Naive thymus-derived CD4-positive, alpha-beta T cell (primary cell): ENCODE measurements at regions not wholly inside any gene's neighbourhood (a gene's known extent, or its start where the extent isn't known, plus 50 kb on each side); places are given as distances from the start of the nearest gene placed in this dataset.

Experiments
- ATAC-seq: fragments of 150-1000 bp; cut with Tn5 transposase; 2 replicates; pipeline ENCODE4 v1.10.0; 2021; ENCODE audit warnings: mild to moderate bottlenecking, moderate library complexity
- CTCF ChIA-PET: fragments of 350-600 bp; sonication (Branson Sonifier 250); formaldehyde crosslinking; loops from one replicate; lab custom pipeline; 2021; ENCODE audit warnings: antibody characterized with exemption; lab: Charles Lee
- POLR2A ChIA-PET: fragments of 350-600 bp; sonication (Branson Sonifier 250); formaldehyde crosslinking; loops from one replicate; lab custom pipeline; 2021; ENCODE audit warnings: antibody characterized with exemption, inconsistent platforms; lab: Charles Lee
- DNase-seq, 9 donors: peaks; one replicate each; pipeline versions ENCODE4 v3.0.0 to v3.0.0-alpha.2; 2020 to 2022; ENCODE audit warnings: mixed read lengths in 1 of 9
- H3K27ac ChIP-seq: one replicate; pipeline ENCODE4 v1.7.0; 2013; ENCODE audit warnings: mild to moderate bottlenecking, low read depth, low read length, moderate library complexity
- H3K27me3 ChIP-seq, 2 donors: one replicate each; pipeline ENCODE4 v1.7.0; 2013; ENCODE audit warnings: low read length in 2 of 2, mild to moderate bottlenecking in 2 of 2, moderate library complexity in 2 of 2; ENCODE audit not compliant: control insufficient read depth in 2 of 2, insufficient read depth in 2 of 2
- H3K36me3 ChIP-seq, 3 experiments: 1 replicate in 2 of 3; 2 replicates in 1 of 3; pipeline ENCODE4 v1.7.0; 2013; ENCODE audit warnings: low read length in 3 of 3, mild to moderate bottlenecking in 3 of 3, moderate library complexity in 1 of 3; ENCODE audit not compliant: insufficient read depth in 3 of 3, control insufficient read depth in 2 of 3
- H3K4me1 ChIP-seq, 2 donors: one replicate each; pipeline ENCODE4 v1.7.0; 2013; ENCODE audit warnings: low read length in 2 of 2, mild to moderate bottlenecking in 2 of 2, moderate library complexity in 1 of 2; ENCODE audit not compliant: control insufficient read depth in 2 of 2, insufficient read depth in 2 of 2
- H3K4me3 ChIP-seq: 2 replicates; pipeline ENCODE4 v1.7.0; 2013; ENCODE audit warnings: mild to moderate bottlenecking, low read length
- H3K9me3 ChIP-seq, 3 experiments: 1 replicate in 2 of 3; 2 replicates in 1 of 3; pipeline ENCODE4 v1.7.0; 2013; ENCODE audit warnings: low read length in 3 of 3; ENCODE audit not compliant: control insufficient read depth in 2 of 3
- H3K27ac Mint-ChIP-seq, 9 donors: one replicate each; pipeline ENCODE4 v1.8.0; 2020 to 2022; ENCODE audit warnings: mixed read lengths in 9 of 9, mild to moderate bottlenecking in 8 of 9, moderate library complexity in 5 of 9, inconsistent platforms in 2 of 9
- H3K27me3 Mint-ChIP-seq, 5 donors: one replicate each; pipeline ENCODE4 v1.8.0; 2021 to 2022; ENCODE audit warnings: mixed read lengths in 5 of 5, mild to moderate bottlenecking in 1 of 5
- H3K36me3 Mint-ChIP-seq, 5 donors: one replicate each; pipeline ENCODE4 v1.8.0; 2020 to 2022; ENCODE audit warnings: mixed read lengths in 5 of 5, mild to moderate bottlenecking in 3 of 5, inconsistent platforms in 1 of 5
- H3K4me1 Mint-ChIP-seq, 7 donors: one replicate each; pipeline ENCODE4 v1.8.0; 2020 to 2022; ENCODE audit warnings: mixed read lengths in 7 of 7, mild to moderate bottlenecking in 3 of 7, inconsistent platforms in 1 of 7
- H3K4me3 Mint-ChIP-seq, 10 donors: one replicate each; pipeline ENCODE4 v1.8.0; 2020 to 2022; ENCODE audit warnings: mild to moderate bottlenecking in 10 of 10, mixed read lengths in 10 of 10, moderate library complexity in 6 of 10, inconsistent platforms in 2 of 10
- H3K9me3 Mint-ChIP-seq, 11 donors: one replicate each; pipeline ENCODE4 v1.8.0; 2020 to 2022; ENCODE audit warnings: mixed read lengths in 11 of 11, mild to moderate bottlenecking in 4 of 11, inconsistent platforms in 1 of 11, moderate library complexity in 1 of 11
- intact Hi-C, 2 donors: fragments of 100-400 bp; cut with micrococcal nuclease; formaldehyde crosslinking; loops; one replicate each; pipeline ENCODE4 v1.15.1; 2023

DNA sequence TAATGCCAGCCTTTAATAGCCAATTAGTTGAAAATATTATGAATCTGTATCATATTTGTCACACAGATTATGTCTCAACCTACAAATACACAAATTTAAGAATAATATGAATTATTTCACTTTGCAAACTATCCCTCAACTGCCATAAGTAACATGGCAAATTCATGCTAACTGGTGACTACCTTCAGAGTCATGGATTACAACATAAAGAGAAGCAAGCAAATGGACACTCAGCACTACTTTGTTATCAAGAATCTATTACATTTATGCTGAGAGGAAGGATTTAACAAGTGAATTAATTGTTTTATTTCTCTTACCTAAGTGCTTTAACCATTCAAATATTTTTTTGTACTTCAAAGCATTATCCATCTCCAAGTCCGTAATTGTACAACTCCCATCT, 103.1 kb upstream of the BCL6 start:
- DNase-seq (no peak), ATAC-seq (no peak)
- intact Hi-C loops, result no loop called here
- Histone ChIP-seq H3K27me3 (no peaks in the 10 kb centered on the region), H3K9me3 (no peaks in the 10 kb centered on the region), H3K36me3 (no peaks in the 10 kb centered on the region), H3K4me1 (no peaks in the 10 kb centered on the region), H3K27ac (no peak overlapping the region), H3K4me3 (no peak overlapping the region)
- ChIA-PET POLR2A (no interaction called here), CTCF (no interaction called here)
- H3K36me3 Mint-ChIP-seq, result peaks cover 0 to 27% (median 0%) of the 10 kb centered on the region in 5 donors
- peaks cover 0 to 15% (median 0%) of the 10 kb centered on the region in 7 donors for H3K4me1 Mint-ChIP-seq
- H3K4me3 Mint-ChIP-seq, result no peak overlapping the region
- H3K9me3 Mint-ChIP-seq, result peaks cover 0 to 24% (median 0%) of the 10 kb centered on the region in 11 donors
- no peak overlapping the region for H3K27ac Mint-ChIP-seq
- H3K27me3 Mint-ChIP-seq, result peaks cover 0 to 13% (median 0%) of the 10 kb centered on the region in 5 donors

DNA sequence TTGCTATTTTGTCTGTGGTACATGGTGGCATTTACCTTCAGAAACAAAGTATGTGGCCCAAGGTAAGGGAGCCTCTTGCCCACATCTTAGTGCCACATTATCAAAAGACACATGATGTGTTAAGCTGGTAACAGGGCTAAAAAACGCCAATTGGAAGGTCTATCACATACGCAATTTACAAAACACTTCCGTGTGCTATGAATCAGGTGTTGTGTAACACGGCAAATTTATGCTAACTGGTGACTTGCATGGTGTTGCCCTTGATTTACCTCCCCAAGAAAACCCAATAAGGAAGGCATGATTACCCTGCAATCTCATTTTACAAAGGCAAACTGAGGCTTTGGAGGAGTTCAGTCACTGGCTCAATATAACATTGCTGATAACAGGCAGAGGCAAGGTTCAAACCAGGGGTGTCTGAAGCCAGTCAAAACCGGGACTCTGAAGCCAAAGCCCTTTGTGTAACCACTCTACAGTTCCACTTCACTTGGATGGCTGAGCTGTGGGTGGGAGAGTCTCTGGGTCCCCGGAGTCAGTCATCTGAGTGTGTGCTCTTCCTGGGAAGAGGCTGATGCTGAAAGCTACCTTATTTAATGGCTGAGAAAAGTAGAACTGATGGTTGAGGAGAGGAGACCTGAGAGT, 103.9 kb upstream of the BCL6 start:
- H3K27me3 ChIP-seq, result no peaks in the 10 kb centered on the region
- no peaks in the 10 kb centered on the region for H3K4me1 ChIP-seq
- Mint-ChIP-seq H3K36me3 (peaks cover 0 to 27% (median 0%) of the 10 kb centered on the region in 5 donors), H3K9me3 (peaks cover 0 to 24% (median 0%) of the 10 kb centered on the region in 11 donors), H3K27me3 (peaks cover 0 to 13% (median 0%) of the 10 kb centered on the region in 5 donors), H3K4me3 (no peak overlapping the region), H3K4me1 (peaks cover 0 to 19% (median 0%) of the 10 kb centered on the region in 7 donors), H3K27ac (no peak overlapping the region)
- H3K4me3 ChIP-seq, result no peak overlapping the region
- H3K9me3 ChIP-seq, result no peaks in the 10 kb centered on the region
- no peak overlapping the region for H3K27ac ChIP-seq
- intact Hi-C loops, result no loop called here
- ATAC-seq (no peak), DNase-seq (no peak)
- no peaks in the 10 kb centered on the region for H3K36me3 ChIP-seq
- ChIA-PET CTCF (no interaction called here), POLR2A (no interaction called here)

- Histone ChIP-seq H3K27ac (no peak overlapping the region), H3K4me1 (no peaks in the 10 kb centered on the region), H3K9me3 (no peaks in the 10 kb centered on the region), H3K36me3 (no peaks in the 10 kb centered on the region), H3K4me3 (no peak overlapping the region), H3K27me3 (no peaks in the 10 kb centered on the region)
- H3K36me3 Mint-ChIP-seq, result peaks cover 0 to 27% (median 0%) of the 10 kb centered on the region in 5 donors
- H3K4me1 Mint-ChIP-seq, result peaks cover 0 to 19% (median 0%) of the 10 kb centered on the region in 7 donors
- DNase-seq, result no peak
- no peak overlapping the region for H3K27ac Mint-ChIP-seq
- intact Hi-C loops, result no loop called here
- no peak for ATAC-seq
- ChIA-PET CTCF (no interaction called here), POLR2A (no interaction called here)
- no peak overlapping the region for H3K4me3 Mint-ChIP-seq
- H3K9me3 Mint-ChIP-seq, result peaks cover 0 to 24% (median 0%) of the 10 kb centered on the region in 11 donors
- H3K27me3 Mint-ChIP-seq, result peaks cover 0 to 7% (median 0%) of the 10 kb centered on the region in 5 donors
These were observed 105.1 kb upstream of the BCL6 start for GRCh38 chr3:187850258-187850921.

GRCh38 chr3:187852842-187853730, 107.8 kb upstream of the BCL6 start:
- no peak overlapping the region for H3K27ac ChIP-seq
- no peak overlapping the region for H3K4me3 ChIP-seq
- H3K36me3 ChIP-seq, result no peaks in the 10 kb centered on the region
- H3K27me3 ChIP-seq, result no peaks in the 10 kb centered on the region
- peak; percentile 29 for ATAC-seq
- ChIA-PET POLR2A (no interaction called here), CTCF (no interaction called here)
- DNase-seq, result no peak
- peaks cover 0 to 31% (median 0%) of the 10 kb centered on the region in 5 donors for H3K36me3 Mint-ChIP-seq
- no peaks in the 10 kb centered on the region for H3K9me3 ChIP-seq
- intact Hi-C loops, result no loop called here
- peaks cover 0 to 17% (median 0%) of the 10 kb centered on the region in 7 donors for H3K4me1 Mint-ChIP-seq
- peaks cover 0 to 28% (median 0%) of the 10 kb centered on the region in 11 donors for H3K9me3 Mint-ChIP-seq
- no peak overlapping the region for H3K4me3 Mint-ChIP-seq
- no peak overlapping the region for H3K27ac Mint-ChIP-seq
- no peaks in the 10 kb centered on the region for H3K27me3 Mint-ChIP-seq
- H3K4me1 ChIP-seq, result no peaks in the 10 kb centered on the region

GRCh38 chr3:187855131-187855530, 109.9 kb upstream of the BCL6 start:
- Mint-ChIP-seq H3K9me3 (peaks cover 0 to 30% (median 2%) of the 10 kb centered on the region in 11 donors), H3K4me1 (peaks cover 0 to 12% (median 0%) of the 10 kb centered on the region in 7 donors), H3K27ac (no peak overlapping the region), H3K27me3 (no peaks in the 10 kb centered on the region), H3K4me3 (no peak overlapping the region), H3K36me3 (peaks cover 0 to 30% (median 0%) of the 10 kb centered on the region in 5 donors)
- Histone ChIP-seq H3K27me3 (no peaks in the 10 kb centered on the region), H3K9me3 (no peaks in the 10 kb centered on the region), H3K4me3 (no peak overlapping the region), H3K4me1 (no peaks in the 10 kb centered on the region), H3K27ac (no peak overlapping the region), H3K36me3 (no peaks in the 10 kb centered on the region)
- ChIA-PET CTCF (no interaction called here), POLR2A (no interaction called here)
- ATAC-seq (no peak), DNase-seq (no peak)
- intact Hi-C loops, result no loop called here

GRCh38 chr3:187856555-187856954, 111.3 kb upstream of the BCL6 start:
- Mint-ChIP-seq H3K36me3 (peaks cover 0 to 33% (median 7%) of the 10 kb centered on the region in 5 donors), H3K4me1 (peaks cover 0 to 12% (median 0%) of the 10 kb centered on the region in 7 donors), H3K9me3 (peaks cover 6 to 30% (median 10%) of the 10 kb centered on the region in 11 donors), H3K27me3 (no peaks in the 10 kb centered on the region), H3K4me3 (no peak overlapping the region), H3K27ac (no peak overlapping the region)
- Histone ChIP-seq H3K4me3 (no peak overlapping the region), H3K27me3 (no peaks in the 10 kb centered on the region), H3K4me1 (no peaks in the 10 kb centered on the region), H3K9me3 (no peaks in the 10 kb centered on the region), H3K36me3 (no peaks in the 10 kb centered on the region), H3K27ac (no peak overlapping the region)
- ATAC-seq, result no peak
- ChIA-PET CTCF (no interaction called here), POLR2A (interaction anchor here (0.7 kb wide), 1 partner anchor 55 kb away, joined by 3 read pairs; no protein-coding TSS in a partner anchor)
- DNase-seq, result no peak
- intact Hi-C loops, result no loop called here
